Esophagus muscularis mucosa (tissue), 3 donors: ENCODE measurements at regions not wholly inside any gene's neighbourhood (a gene's known extent, or its start where the extent isn't known, plus 50 kb on each side); places are given as distances from the start of the nearest gene placed in this dataset.

Experiments
- CTCF ChIP-seq, 3 experiments: fragments of 200-600 bp in 2 of 3; fragments of 450-650 bp in 1 of 3; sonication (generic) in 2 of 3; IDR thresholded peaks; one replicate each; pipeline ENCODE4 v1.5.1; 2017 to 2019; ENCODE audit warnings: antibody characterized with exemption in 3 of 3, mild to moderate bottlenecking in 2 of 3, moderate library complexity in 1 of 3
- POLR2AphosphoS5 ChIP-seq, 2 donors: sonication (generic); formaldehyde crosslinking; IDR thresholded peaks; one replicate each; pipeline ENCODE4 v1.6.1; 2017; ENCODE audit warnings: antibody characterized with exemption in 2 of 2

- no peak for TF ChIP-seq POLR2AphosphoS5 (IDR thresholded peaks at IDR 0.05)
- no peak for TF ChIP-seq CTCF (IDR thresholded peaks at IDR 0.05)
Observed at GRCh38 chr7:13800694-13801448, 188.6 kb downstream of the ETV1 start.
